Stimulated activated effector memory CD8-positive, alpha-beta T cell treated with anti-CD3 and anti-CD28 coated beads, Interleukin-12 subunit alpha, Interleukin-12 subunit beta, amount 100 ng/mL, for 72 hours (primary cell): ENCODE measurements at regions not wholly inside any gene's neighbourhood (a gene's known extent, or its start where the extent isn't known, plus 50 kb on each side); places are given as distances from the start of the nearest gene placed in this dataset.

Experiments used
- ATAC-seq: fragments of 150-1000 bp; cut with Tn5 transposase; 2 replicates; pipeline ENCODE4 v1.10.0; 2021
- DNase-seq, 2 donors: peaks; one replicate each; pipeline ENCODE4 v3.0.0; 2021 to 2022; ENCODE audit warnings: low spot score in 2 of 2
- H3K27ac Mint-ChIP-seq: one replicate; pipeline ENCODE4 v1.8.0; 2022; ENCODE audit warnings: mild to moderate bottlenecking, mixed read lengths
- H3K36me3 Mint-ChIP-seq: one replicate; pipeline ENCODE4 v1.8.0; 2022; ENCODE audit warnings: mild to moderate bottlenecking, mixed read lengths
- H3K4me1 Mint-ChIP-seq: one replicate; pipeline ENCODE4 v1.8.0; 2022; ENCODE audit warnings: mixed read lengths
- H3K4me3 Mint-ChIP-seq: one replicate; pipeline ENCODE4 v1.8.0; 2022; ENCODE audit warnings: mild to moderate bottlenecking, mixed read lengths
- H3K9me3 Mint-ChIP-seq: one replicate; pipeline ENCODE4 v1.8.0; 2022; ENCODE audit warnings: mixed read lengths

- ATAC-seq, result no peak
- H3K4me1 Mint-ChIP-seq, result no peaks in the 10 kb centered on the region
- no peak for DNase-seq
- H3K4me3 Mint-ChIP-seq, result no peak overlapping the region
- no peak overlapping the region for H3K27ac Mint-ChIP-seq
- peaks cover 5% of the 10 kb centered on the region for H3K9me3 Mint-ChIP-seq
- H3K36me3 Mint-ChIP-seq, result no peaks in the 10 kb centered on the region
These were observed 244.6 kb downstream of the HAO1 start for GRCh38 chr20:7695635-7696034.

GRCh38 chr20:7696311-7696710 is 243.9 kb downstream of the HAO1 start:
- Mint-ChIP-seq H3K27ac (no peak overlapping the region), H3K9me3 (peaks cover 8% of the 10 kb centered on the region)

GRCh38 chr20:7702141-7702540 is 238.1 kb downstream of the HAO1 start:
- Mint-ChIP-seq H3K9me3 (peaks cover 12% of the 10 kb centered on the region), H3K27ac (no peak overlapping the region), H3K36me3 (no peaks in the 10 kb centered on the region), H3K4me3 (no peak overlapping the region), H3K4me1 (no peaks in the 10 kb centered on the region)
- no peak for DNase-seq
- ATAC-seq, result no peak

More at GRCh38 chr20:7696311-7696710, 243.9 kb downstream of the HAO1 start:
- ATAC-seq, result no peak
- H3K4me3 Mint-ChIP-seq, result no peak overlapping the region
- no peak for DNase-seq
- H3K36me3 Mint-ChIP-seq, result no peaks in the 10 kb centered on the region
- H3K4me1 Mint-ChIP-seq, result no peaks in the 10 kb centered on the region

GRCh38 chr20:7703551-7703961 is 236.7 kb downstream of the HAO1 start:
- Mint-ChIP-seq H3K27ac (no peak overlapping the region), H3K36me3 (no peaks in the 10 kb centered on the region), H3K4me1 (no peaks in the 10 kb centered on the region), H3K4me3 (no peak overlapping the region), H3K9me3 (peaks cover 8% of the 10 kb centered on the region)
- DNase-seq (no peak), ATAC-seq (no peak)

GRCh38 chr20:7703996-7704395 is 236.3 kb downstream of the HAO1 start:
- peaks cover 8% of the 10 kb centered on the region for H3K9me3 Mint-ChIP-seq
- H3K27ac Mint-ChIP-seq, result no peak overlapping the region
- no peaks in the 10 kb centered on the region for H3K36me3 Mint-ChIP-seq
- no peak overlapping the region for H3K4me3 Mint-ChIP-seq
- H3K4me1 Mint-ChIP-seq, result no peaks in the 10 kb centered on the region
- no peak for DNase-seq
- ATAC-seq, result no peak

- Mint-ChIP-seq H3K27ac (no peak overlapping the region), H3K36me3 (no peaks in the 10 kb centered on the region), H3K9me3 (peaks cover 2% of the 10 kb centered on the region), H3K4me1 (no peaks in the 10 kb centered on the region), H3K4me3 (no peak overlapping the region)
- DNase-seq (no peak), ATAC-seq (no peak)
These were observed 232.1 kb downstream of the HAO1 start for GRCh38 chr20:7708112-7708511.

- Mint-ChIP-seq H3K9me3 (peaks cover 2% of the 10 kb centered on the region), H3K36me3 (no peaks in the 10 kb centered on the region), H3K4me1 (no peaks in the 10 kb centered on the region), H3K27ac (no peak overlapping the region), H3K4me3 (no peak overlapping the region)
- DNase-seq (no peak), ATAC-seq (no peak)
These were observed 231.5 kb downstream of the HAO1 start for GRCh38 chr20:7708782-7709181.

GRCh38 chr20:7710440-7710839 is 229.8 kb downstream of the HAO1 start:
- H3K27ac Mint-ChIP-seq, result no peak overlapping the region
- DNase-seq (no peak), ATAC-seq (no peak)
- peaks cover 2% of the 10 kb centered on the region for H3K9me3 Mint-ChIP-seq
- no peaks in the 10 kb centered on the region for H3K36me3 Mint-ChIP-seq
- H3K4me3 Mint-ChIP-seq, result no peak overlapping the region
- H3K4me1 Mint-ChIP-seq, result no peaks in the 10 kb centered on the region

GRCh38 chr20:7712661-7713060 is 227.6 kb downstream of the HAO1 start:
- DNase-seq, result no peak
- no peaks in the 10 kb centered on the region for H3K4me1 Mint-ChIP-seq
- ATAC-seq, result peak; percentile 32
- no peak overlapping the region for H3K27ac Mint-ChIP-seq
- no peaks in the 10 kb centered on the region for H3K36me3 Mint-ChIP-seq
- peaks cover 2% of the 10 kb centered on the region for H3K9me3 Mint-ChIP-seq
- H3K4me3 Mint-ChIP-seq, result no peak overlapping the region

- Mint-ChIP-seq H3K4me1 (no peaks in the 10 kb centered on the region), H3K4me3 (no peak overlapping the region), H3K36me3 (no peaks in the 10 kb centered on the region), H3K9me3 (peaks cover 2% of the 10 kb centered on the region), H3K27ac (no peak overlapping the region)
- DNase-seq (no peak), ATAC-seq (no peak)
These were observed 225.7 kb downstream of the HAO1 start for GRCh38 chr20:7714549-7714948.

GRCh38 chr20:7716286-7716972 is 223.8 kb downstream of the HAO1 start:
- Mint-ChIP-seq H3K9me3 (peaks cover 5% of the 10 kb centered on the region), H3K27ac (no peak overlapping the region), H3K4me1 (no peaks in the 10 kb centered on the region), H3K36me3 (no peaks in the 10 kb centered on the region), H3K4me3 (no peak overlapping the region)
- no peak for ATAC-seq
- no peak for DNase-seq

- DNase-seq, result no peak
- Mint-ChIP-seq H3K4me3 (no peak overlapping the region), H3K4me1 (no peaks in the 10 kb centered on the region), H3K27ac (no peak overlapping the region), H3K36me3 (no peaks in the 10 kb centered on the region), H3K9me3 (peaks cover 3% of the 10 kb centered on the region)
- ATAC-seq, result no peak
These were observed 217.7 kb downstream of the HAO1 start for GRCh38 chr20:7722564-7722963.

- Mint-ChIP-seq H3K9me3 (peaks cover 3% of the 10 kb centered on the region), H3K4me3 (no peak overlapping the region), H3K4me1 (no peaks in the 10 kb centered on the region), H3K36me3 (no peaks in the 10 kb centered on the region), H3K27ac (no peak overlapping the region)
- ATAC-seq (no peak), DNase-seq (no peak)
These were observed 217.0 kb downstream of the HAO1 start for GRCh38 chr20:7723284-7723683.

GRCh38 chr20:7728338-7728737 is 211.9 kb downstream of the HAO1 start:
- ATAC-seq, result peak; percentile 42
- H3K27ac Mint-ChIP-seq, result no peak overlapping the region

GRCh38 chr20:7734216-7734615 is 206.0 kb downstream of the HAO1 start:
- no peak overlapping the region for H3K27ac Mint-ChIP-seq
- no peak for ATAC-seq
- no peak overlapping the region for H3K4me3 Mint-ChIP-seq
- no peaks in the 10 kb centered on the region for H3K36me3 Mint-ChIP-seq
- DNase-seq, result no peak
- no peaks in the 10 kb centered on the region for H3K9me3 Mint-ChIP-seq
- no peaks in the 10 kb centered on the region for H3K4me1 Mint-ChIP-seq

More at GRCh38 chr20:7728338-7728737, 211.9 kb downstream of the HAO1 start:
- Mint-ChIP-seq H3K9me3 (no peaks in the 10 kb centered on the region), H3K4me1 (no peaks in the 10 kb centered on the region), H3K4me3 (no peak overlapping the region), H3K36me3 (no peaks in the 10 kb centered on the region)
- DNase-seq, result no peak

GRCh38 chr20:7736336-7736735 is 203.9 kb downstream of the HAO1 start:
- DNase-seq (no peak), ATAC-seq (no peak)
- Mint-ChIP-seq H3K9me3 (no peaks in the 10 kb centered on the region), H3K4me1 (no peaks in the 10 kb centered on the region), H3K36me3 (no peaks in the 10 kb centered on the region), H3K4me3 (no peak overlapping the region), H3K27ac (no peak overlapping the region)

GRCh38 chr20:7741866-7742265 is 198.4 kb downstream of the HAO1 start:
- no peak overlapping the region for H3K27ac Mint-ChIP-seq
- DNase-seq (no peak), ATAC-seq (no peak)
- H3K4me1 Mint-ChIP-seq, result no peaks in the 10 kb centered on the region
- no peaks in the 10 kb centered on the region for H3K9me3 Mint-ChIP-seq
- no peak overlapping the region for H3K4me3 Mint-ChIP-seq
- no peaks in the 10 kb centered on the region for H3K36me3 Mint-ChIP-seq
